ENCODE measurements at regions not wholly inside any gene's neighbourhood (a gene's known extent, or its start where the extent isn't known, plus 50 kb on each side); places are given as distances from the start of the nearest gene placed in this dataset.
"Not testable (repeated sequence)": the region's sequence is repeated elsewhere in the genome, so short reads cannot be mapped to it uniquely, and the experiment has no call there.

GRCh38 chr9:115880221-115880885 is 273.2 kb upstream of the PAPPA start:
- DNase-seq (ENCODE audit: low spot score), result no peak

GRCh38 chr9:115882911-115883310 is 270.7 kb upstream of the PAPPA start:
- DNase-seq (ENCODE audit: low spot score), result no peak

- peak; percentile 72 for DNase-seq (ENCODE audit: low spot score)
Observed at GRCh38 chr9:115883467-115884329, 269.9 kb upstream of the PAPPA start.

- DNase-seq (ENCODE audit: low spot score), result no peak
Observed at GRCh38 chr9:115884846-115885245, 268.7 kb upstream of the PAPPA start.

- peak; percentile 73 for DNase-seq (ENCODE audit: low spot score)
Observed at GRCh38 chr9:115888131-115888530, 265.5 kb upstream of the PAPPA start.

- no peak for DNase-seq (ENCODE audit: low spot score)
Observed at GRCh38 chr9:115891929-115892328, 261.7 kb upstream of the PAPPA start.

- DNase-seq (ENCODE audit: low spot score), result not testable (repeated sequence)
Observed at GRCh38 chr9:115898478-115898877, 255.1 kb upstream of the PAPPA start.

- no peak for DNase-seq (ENCODE audit: low spot score)
Observed at GRCh38 chr9:115900698-115901097, 252.9 kb upstream of the PAPPA start.

GRCh38 chr9:115910959-115911358 is 242.6 kb upstream of the PAPPA start:
- DNase-seq (ENCODE audit: low spot score), result no peak

- DNase-seq (ENCODE audit: low spot score), result no peak
Observed at GRCh38 chr9:115912086-115912485, 241.5 kb upstream of the PAPPA start.

- peak; percentile 4 for DNase-seq (ENCODE audit: low spot score)
Observed at GRCh38 chr9:115913696-115914095, 239.9 kb upstream of the PAPPA start.

- DNase-seq (ENCODE audit: low spot score), result no peak
Observed at GRCh38 chr9:115914291-115914690, 239.3 kb upstream of the PAPPA start.

- no peak for DNase-seq (ENCODE audit: low spot score)
Observed at GRCh38 chr9:115921301-115921700, 232.3 kb upstream of the PAPPA start.

GRCh38 chr9:115922444-115922843 is 231.1 kb upstream of the PAPPA start:
- no peak for DNase-seq (ENCODE audit: low spot score)

- DNase-seq (ENCODE audit: low spot score), result no peak
Observed at GRCh38 chr9:115923410-115923809, 230.2 kb upstream of the PAPPA start.

- peak; percentile 16 for DNase-seq (ENCODE audit: low spot score)
Observed at GRCh38 chr9:115923903-115924668, 229.5 kb upstream of the PAPPA start.

GRCh38 chr9:115924669-115924987 is 229.0 kb upstream of the PAPPA start:
- DNase-seq (ENCODE audit: low spot score), result no peak

GRCh38 chr9:115925424-115925823 is 228.2 kb upstream of the PAPPA start:
- no peak for DNase-seq (ENCODE audit: low spot score)

- peak; percentile 55 for DNase-seq (ENCODE audit: low spot score)
Observed at GRCh38 chr9:115930472-115930871, 223.1 kb upstream of the PAPPA start.

- no peak for DNase-seq (ENCODE audit: low spot score)
Observed at GRCh38 chr9:115938479-115938878, 215.1 kb upstream of the PAPPA start.

GRCh38 chr9:115939065-115939765 is 214.4 kb upstream of the PAPPA start:
- peak; percentile 43 for DNase-seq (ENCODE audit: low spot score)
